ENCODE measurements at regions not wholly inside any gene's neighbourhood (a gene's known extent, or its start where the extent isn't known, plus 50 kb on each side); places are given as distances from the start of the nearest gene placed in this dataset.

DNA sequence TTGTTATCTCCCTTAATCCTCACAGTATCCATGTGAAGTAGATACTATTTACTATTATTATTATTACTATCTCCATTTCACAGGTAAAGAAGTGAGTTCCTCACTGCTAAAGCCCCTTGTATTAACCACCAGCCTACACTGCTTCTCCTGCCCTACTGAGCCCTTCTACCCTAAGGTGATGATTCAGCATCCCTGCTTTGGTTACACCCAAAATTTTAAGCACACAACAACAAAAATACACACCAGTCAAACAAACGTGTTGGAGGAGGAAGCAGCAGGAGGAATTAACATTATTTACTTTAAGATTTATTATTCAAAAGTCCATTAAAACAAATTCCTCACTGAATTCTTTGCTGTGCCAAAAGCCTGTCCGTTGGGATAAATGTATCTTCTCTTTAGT, 370.2 kb upstream of the BRINP1 start:
- Histone ChIP-seq H3K27me3 (ENCODE audit: control insufficient read depth, insufficient read depth, low read length) (no peaks in the 10 kb centered on the region), H3K36me3 (ENCODE audit: control insufficient read depth, insufficient read depth, low read length) (no peaks in the 10 kb centered on the region), H3K4me3 (ENCODE audit: low read depth, low read length) (no peak overlapping the region)
- no peak for DNase-seq (ENCODE audit: low read depth)
- TF ChIP-seq, protein P1, sequence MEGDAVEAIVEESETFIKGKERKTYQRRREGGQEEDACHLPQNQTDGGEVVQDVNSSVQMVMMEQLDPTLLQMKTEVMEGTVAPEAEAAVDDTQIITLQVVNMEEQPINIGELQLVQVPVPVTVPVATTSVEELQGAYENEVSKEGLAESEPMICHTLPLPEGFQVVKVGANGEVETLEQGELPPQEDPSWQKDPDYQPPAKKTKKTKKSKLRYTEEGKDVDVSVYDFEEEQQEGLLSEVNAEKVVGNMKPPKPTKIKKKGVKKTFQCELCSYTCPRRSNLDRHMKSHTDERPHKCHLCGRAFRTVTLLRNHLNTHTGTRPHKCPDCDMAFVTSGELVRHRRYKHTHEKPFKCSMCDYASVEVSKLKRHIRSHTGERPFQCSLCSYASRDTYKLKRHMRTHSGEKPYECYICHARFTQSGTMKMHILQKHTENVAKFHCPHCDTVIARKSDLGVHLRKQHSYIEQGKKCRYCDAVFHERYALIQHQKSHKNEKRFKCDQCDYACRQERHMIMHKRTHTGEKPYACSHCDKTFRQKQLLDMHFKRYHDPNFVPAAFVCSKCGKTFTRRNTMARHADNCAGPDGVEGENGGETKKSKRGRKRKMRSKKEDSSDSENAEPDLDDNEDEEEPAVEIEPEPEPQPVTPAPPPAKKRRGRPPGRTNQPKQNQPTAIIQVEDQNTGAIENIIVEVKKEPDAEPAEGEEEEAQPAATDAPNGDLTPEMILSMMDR (IDR thresholded peaks at IDR 0.05; ENCODE audit: insufficient read depth, low read length, severe bottlenecking), result no peak
- FAIRE-seq, result no peak

DNA sequence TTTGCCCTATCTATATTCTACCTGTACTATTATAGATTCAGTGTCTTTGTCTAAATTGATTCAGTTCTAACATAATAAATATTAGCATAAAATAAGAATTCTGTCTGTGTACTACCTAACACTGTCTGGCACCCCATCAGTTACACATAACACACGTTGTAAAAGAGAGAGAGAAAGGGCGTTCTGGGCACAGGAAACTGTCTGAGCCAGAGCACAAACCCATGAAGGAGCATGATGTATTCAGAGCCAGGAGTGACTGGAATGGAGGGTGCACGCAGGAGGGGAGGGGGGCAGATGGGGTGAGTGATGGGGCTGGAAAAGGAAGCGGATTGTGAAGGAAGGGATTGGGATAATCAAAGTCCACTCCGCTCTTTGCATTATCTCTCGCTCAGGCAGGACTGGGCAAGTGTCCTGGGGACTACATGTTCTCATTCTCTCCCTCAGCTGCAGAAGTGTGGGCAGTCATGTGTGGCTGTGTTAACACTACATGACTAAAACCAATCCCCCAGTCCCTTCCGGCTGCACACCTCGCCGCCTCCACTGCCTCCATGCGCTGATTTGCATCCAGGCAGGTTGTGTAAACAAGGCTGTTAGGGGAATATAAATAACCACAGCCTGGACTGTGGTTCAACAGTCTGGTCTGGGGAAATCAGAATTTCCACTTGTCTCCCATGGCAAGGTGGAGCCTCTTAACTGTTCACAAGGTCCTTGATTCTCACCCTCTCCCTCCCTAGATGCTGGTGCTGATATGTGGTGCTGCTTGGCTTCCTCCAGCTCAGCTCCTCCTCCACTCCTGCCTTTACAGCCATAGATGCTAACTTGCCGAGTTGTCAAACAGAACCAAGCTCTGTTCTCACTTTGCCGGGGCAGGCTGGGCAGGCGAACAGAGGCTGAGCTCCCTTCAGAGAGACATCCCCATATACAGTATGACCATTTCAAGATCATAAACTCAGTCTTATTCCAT, 367.5 kb upstream of the BRINP1 start:
- FAIRE-seq (no peak), DNase-seq (ENCODE audit: low read depth) (no peak)
- TF ChIP-seq, protein P1 (IDR thresholded peaks at IDR 0.05; ENCODE audit: insufficient read depth, low read length, severe bottlenecking), result no peak
- Histone ChIP-seq H3K36me3 (ENCODE audit: control insufficient read depth, insufficient read depth, low read length) (no peaks in the 10 kb centered on the region), H3K27me3 (ENCODE audit: control insufficient read depth, insufficient read depth, low read length) (no peaks in the 10 kb centered on the region), H3K4me3 (ENCODE audit: low read depth, low read length) (no peak overlapping the region)

DNA sequence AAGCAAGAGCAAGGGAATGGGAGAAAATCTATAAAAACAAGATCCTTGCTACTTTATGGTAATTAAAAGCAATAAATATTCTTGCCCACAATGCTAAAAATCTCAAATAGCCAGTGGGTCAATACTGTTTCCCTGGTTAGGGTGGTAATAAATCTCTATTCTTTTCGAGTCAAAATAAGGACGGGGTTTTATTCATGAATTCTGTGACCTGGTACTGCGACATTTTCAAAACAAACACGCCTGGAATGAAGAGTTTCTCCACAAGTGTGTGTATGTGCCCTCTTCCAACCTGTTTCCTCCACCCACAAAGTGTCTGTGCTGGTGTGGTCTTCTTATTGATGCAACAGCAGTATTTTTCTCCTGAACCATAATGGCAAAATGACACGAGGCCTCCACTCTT, 358.8 kb upstream of the BRINP1 start:
- DNase-seq (ENCODE audit: low read depth) (no peak), FAIRE-seq (no peak)
- Histone ChIP-seq H3K27me3 (ENCODE audit: control insufficient read depth, insufficient read depth, low read length) (no peaks in the 10 kb centered on the region), H3K4me3 (ENCODE audit: low read depth, low read length) (no peak overlapping the region), H3K36me3 (ENCODE audit: control insufficient read depth, insufficient read depth, low read length) (no peaks in the 10 kb centered on the region)
- TF ChIP-seq, protein P1 (IDR thresholded peaks at IDR 0.05; ENCODE audit: insufficient read depth, low read length, severe bottlenecking), result no peak

DNA sequence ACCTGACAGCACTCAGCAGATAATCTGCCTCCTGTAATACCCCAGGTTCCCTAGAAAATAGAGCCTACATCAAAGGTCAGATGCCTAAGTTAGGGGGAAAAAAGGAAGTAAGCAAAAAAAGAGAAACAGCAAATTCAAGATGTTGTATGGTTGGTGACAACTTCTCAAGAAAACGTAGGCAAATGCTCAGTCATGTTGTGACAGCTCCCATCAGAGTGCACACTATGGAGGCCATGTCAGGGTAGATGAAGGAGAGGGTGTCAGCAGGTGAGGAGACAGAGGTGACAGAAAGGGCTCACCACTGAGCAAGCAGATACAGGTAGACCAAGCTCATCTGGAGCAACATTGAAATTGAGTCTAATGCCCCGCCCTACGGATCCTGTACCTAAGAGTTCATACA, 356.8 kb upstream of the BRINP1 start:
- FAIRE-seq, result peak; percentile 94
- no peaks in the 10 kb centered on the region for H3K27me3 ChIP-seq (ENCODE audit: control insufficient read depth, insufficient read depth, low read length)
- no peaks in the 10 kb centered on the region for H3K36me3 ChIP-seq (ENCODE audit: control insufficient read depth, insufficient read depth, low read length)
- TF ChIP-seq, protein P1 (IDR thresholded peaks at IDR 0.05; ENCODE audit: insufficient read depth, low read length, severe bottlenecking), result no peak
- no peak overlapping the region for H3K4me3 ChIP-seq (ENCODE audit: low read depth, low read length)
- no peak for DNase-seq (ENCODE audit: low read depth)

DNA sequence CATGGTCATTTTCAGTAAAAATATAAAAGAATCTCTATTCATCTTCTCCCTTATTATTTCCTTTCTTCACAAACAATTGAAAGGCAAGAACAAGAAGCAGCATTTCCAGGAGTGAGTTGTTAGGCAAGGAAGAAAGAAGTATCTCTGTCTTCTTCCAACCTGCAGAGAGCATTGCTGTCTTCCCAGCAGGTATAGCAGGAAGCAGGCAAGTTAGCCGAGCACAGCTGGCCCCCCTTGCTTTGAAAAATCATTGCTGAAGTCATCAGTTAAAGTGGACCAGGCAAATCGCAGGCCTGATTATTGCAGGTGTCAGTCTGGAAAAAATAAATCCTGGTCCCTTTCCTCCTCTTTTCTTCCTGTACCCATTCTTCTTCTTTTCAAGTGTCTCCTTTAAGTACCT, 353.1 kb upstream of the BRINP1 start:
- Histone ChIP-seq H3K36me3 (ENCODE audit: control insufficient read depth, insufficient read depth, low read length) (no peaks in the 10 kb centered on the region), H3K4me3 (ENCODE audit: low read depth, low read length) (no peak overlapping the region), H3K27me3 (ENCODE audit: control insufficient read depth, insufficient read depth, low read length) (no peaks in the 10 kb centered on the region)
- DNase-seq (ENCODE audit: low read depth) (no peak), FAIRE-seq (no peak)
- TF ChIP-seq, protein P1 (IDR thresholded peaks at IDR 0.05; ENCODE audit: insufficient read depth, low read length, severe bottlenecking), result no peak

Measured in bronchial epithelial cell (primary cell).